Activated gamma-delta T cell treated with anti-CD3 and anti-CD28 coated beads, Interleukin-2, amount 50 U/mL, for 16 hours (primary cell): ENCODE measurements at regions not wholly inside any gene's neighbourhood (a gene's known extent, or its start where the extent isn't known, plus 50 kb on each side); places are given as distances from the start of the nearest gene placed in this dataset.
"Not testable (repeated sequence)": the region's sequence is repeated elsewhere in the genome, so short reads cannot be mapped to it uniquely, and the experiment has no call there.

Source experiments
- DNase-seq: peaks from one replicate; pipeline ENCODE4 v3.0.0-alpha.2; 2020; ENCODE audit warnings: low read depth

GRCh38 chr3:14272959-14273560 lies 94.4 kb downstream of the LSM3 start:
- DNase-seq, result not testable (repeated sequence)

GRCh38 chr3:14273901-14274611 lies 95.4 kb downstream of the LSM3 start:
- DNase-seq, result no peak

GRCh38 chr3:14274612-14274936 lies 96.0 kb downstream of the LSM3 start:
- DNase-seq, result no peak

- no peak for DNase-seq
Observed at GRCh38 chr3:14274999-14275961, 96.7 kb downstream of the LSM3 start.

GRCh38 chr3:14275962-14276909 lies 97.6 kb downstream of the LSM3 start:
- no peak for DNase-seq

GRCh38 chr3:14277557-14277956 lies 98.9 kb downstream of the LSM3 start:
- no peak for DNase-seq

- no peak for DNase-seq
Observed at GRCh38 chr3:14278265-14278798, 99.7 kb downstream of the LSM3 start.

- no peak for DNase-seq
Observed at GRCh38 chr3:14278799-14279625, 100.4 kb downstream of the LSM3 start.

GRCh38 chr3:14279626-14280061 lies 101.0 kb downstream of the LSM3 start:
- no peak for DNase-seq

- DNase-seq, result no peak
Observed at GRCh38 chr3:14280326-14280725, 101.7 kb downstream of the LSM3 start.

- no peak for DNase-seq
Observed at GRCh38 chr3:14281053-14281452, 102.4 kb downstream of the LSM3 start.

- DNase-seq, result no peak
Observed at GRCh38 chr3:14282001-14282705, 103.5 kb downstream of the LSM3 start.

- no peak for DNase-seq
Observed at GRCh38 chr3:14282706-14283075, 104.1 kb downstream of the LSM3 start.

- DNase-seq, result no peak
Observed at GRCh38 chr3:14283092-14283812, 104.6 kb downstream of the LSM3 start.

GRCh38 chr3:14283813-14284438 lies 105.3 kb downstream of the LSM3 start:
- DNase-seq, result no peak

- DNase-seq, result no peak
Observed at GRCh38 chr3:14284694-14285547, 106.3 kb downstream of the LSM3 start.

GRCh38 chr3:14285548-14285925 lies 106.9 kb downstream of the LSM3 start:
- DNase-seq, result no peak
